GM12878 (cell line): ENCODE measurements at regions not wholly inside any gene's neighbourhood (a gene's known extent, or its start where the extent isn't known, plus 50 kb on each side); places are given as distances from the start of the nearest gene placed in this dataset.

Experiments
- ATAC-seq: fragments of 200-7000 bp; cut with Tn5 transposase; 3 replicates; pipeline ENCODE4 v1.9.1; 2020; ENCODE audit warnings: mild to moderate bottlenecking, moderate library complexity
- BruUV-seq: library from RNA; stranded (reverse); fragments of 400-500 nt; replicated peaks from 2 replicates; lab custom pipeline; 2021; lab: Mats Ljungman, UMichigan
- CTCF ChIA-PET: fragments of 300-600 bp; sonication (Branson Sonifier 250); formaldehyde crosslinking; extraction: SDS; loops from one replicate; lab custom pipeline; 2021; ENCODE audit warnings: inconsistent platforms; lab: Yijun Ruan, JAX
- POLR2A ChIA-PET: fragments of 350-600 bp; formaldehyde crosslinking; extraction: SDS; loops from one replicate; lab custom pipeline; 2021; ENCODE audit warnings: inconsistent platforms; lab: Charles Lee
- RAD21 ChIA-PET: fragments of 300-600 bp; sonication (Branson Sonifier 250); formaldehyde crosslinking; loops from one replicate; lab custom pipeline; 2023; ENCODE audit warnings: antibody characterized with exemption; ENCODE audit not compliant: unreplicated experiment; lab: Charles Lee
- SMC1A ChIA-PET: fragments of 300-600 bp; sonication (Branson Sonifier 250); formaldehyde crosslinking; loops from one replicate; lab custom pipeline; 2023; ENCODE audit not compliant: unreplicated experiment, uncharacterized antibody; lab: Charles Lee
- DNase-seq: peaks from one replicate; pipeline ENCODE4 v3.0.0-alpha.2; 2011; ENCODE audit warnings: low read depth, low spot score
- FAIRE-seq: peaks from 3 replicates; lab custom pipeline; 2011; peaks lifted over from hg19 to GRCh38; lab: Jason Lieb, UNC
- H2AFZ ChIP-seq: 2 replicates; pipeline ENCODE4 v1.6.0; 2011; ENCODE audit warnings: low read depth, low read length, control low read depth; ENCODE audit not compliant: control insufficient read depth
- H3K27ac ChIP-seq: 2 replicates; pipeline ENCODE4 v1.5.1; 2011; ENCODE audit warnings: control low read depth; ENCODE audit not compliant: control insufficient read depth, insufficient read depth
- H3K27me3 ChIP-seq, 2 experiments: replicated peaks in 1 of 2; 2 replicates each; pipeline versions ENCODE4 v1.6.0 to v1.6.1; 2011; ENCODE audit warnings: low read length in 1 of 2; ENCODE audit not compliant: control insufficient read depth in 2 of 2, insufficient read depth in 2 of 2
- H3K36me3 ChIP-seq, 2 experiments: 2 replicates each; pipeline ENCODE4 v1.5.1; 2011; ENCODE audit warnings: low read length in 1 of 2; ENCODE audit not compliant: control insufficient read depth in 2 of 2, insufficient read depth in 2 of 2
- H3K4me1 ChIP-seq: 2 replicates; pipeline ENCODE4 v1.6.1; 2011; ENCODE audit warnings: mild to moderate bottlenecking, low read length, moderate library complexity, mixed read lengths; ENCODE audit not compliant: control insufficient read depth, insufficient read depth
- H3K4me2 ChIP-seq: 2 replicates; pipeline ENCODE4 v1.6.0; 2011; ENCODE audit warnings: control low read depth; ENCODE audit not compliant: control insufficient read depth, insufficient read depth
- H3K4me3 ChIP-seq: fragments of 200-600 bp; sonication (generic); 2 replicates; pipeline ENCODE4 v1.5.1; 2016
- H3K79me2 ChIP-seq: 2 replicates; pipeline ENCODE4 v1.6.0; 2011; ENCODE audit warnings: low read length; ENCODE audit not compliant: control insufficient read depth, insufficient read depth
- H3K9ac ChIP-seq: 2 replicates; pipeline ENCODE4 v1.8.0; 2011; ENCODE audit warnings: low read length, control low read depth, mixed read lengths; ENCODE audit not compliant: control insufficient read depth, insufficient read depth
- H3K9me3 ChIP-seq: replicated peaks from 3 replicates; pipeline ENCODE4 v1.5.1; 2011; ENCODE audit warnings: mild to moderate bottlenecking, low read length; ENCODE audit not compliant: control insufficient read depth, insufficient read depth
- H4K20me1 ChIP-seq: 2 replicates; pipeline ENCODE4 v1.6.0; 2011; ENCODE audit not compliant: control insufficient read depth, insufficient read depth
- BCLAF1 ChIP-seq: fragments of 450-650 bp; IDR thresholded peaks from 2 replicates; pipeline ENCODE4 v1.6.1; 2017; ENCODE audit warnings: antibody characterized with exemption, mild to moderate bottlenecking, moderate library complexity
- CHD4 ChIP-seq: fragments of 200-600 bp; sonication (generic); IDR thresholded peaks from 2 replicates; pipeline ENCODE4 v1.6.1; 2016; ENCODE audit warnings: mild to moderate bottlenecking
- E2F8 ChIP-seq: fragments of 450-650 bp; IDR thresholded peaks from 2 replicates; pipeline ENCODE4 v1.6.1; 2018; ENCODE audit warnings: mild to moderate bottlenecking, low read depth, moderate library complexity; ENCODE audit not compliant: partially characterized antibody
- GATAD2B ChIP-seq: fragments of 450-650 bp; conservative IDR thresholded peaks from 2 replicates; pipeline ENCODE4 v1.6.1; 2017; ENCODE audit warnings: low read depth, mild to moderate bottlenecking, moderate library complexity
- IKZF1 ChIP-seq: fragments of 450-650 bp; conservative IDR thresholded peaks from 2 replicates; pipeline ENCODE4 v1.6.1; 2017; ENCODE audit warnings: antibody characterized with exemption, mild to moderate bottlenecking
- PML ChIP-seq: IDR thresholded peaks from 2 replicates; pipeline ENCODE4 v1.6.1; 2012; ENCODE audit warnings: low read length, inconsistent platforms
- RCOR1 ChIP-seq: conservative IDR thresholded peaks from 2 replicates; pipeline ENCODE4 v1.6.1; 2012; ENCODE audit warnings: low read depth, low read length, improper control_type of control experiment
- YBX1 ChIP-seq: fragments of 450-650 bp; IDR thresholded peaks from 2 replicates; pipeline ENCODE4 v1.6.1; 2016; ENCODE audit warnings: antibody characterized with exemption
- WGBS: methylation state at CpG from one replicate; pipeline ENCODE4 v1.1.6; 2016; ENCODE audit warnings: low lambda C conversion rate; ENCODE audit not compliant: insufficient replicate concordance, insufficient coverage; ENCODE audit errors: missing lambda C conversion rate; 5-methylcytosine and 5-hydroxymethylcytosine counted together
- in situ Hi-C: fragments of 300-500 bp; cut with MboI; formaldehyde crosslinking; loops from 9 replicates; pipeline ENCODE4 v1.14.3; 2018; ENCODE audit warnings: mixed read lengths
- intact Hi-C: fragments of 100-400 bp; cut with micrococcal nuclease; formaldehyde crosslinking; loops from one replicate; pipeline ENCODE4 v1.14.2; 2022; ENCODE audit not compliant: unreplicated experiment
- TF ChIP-seq, protein P1 (sequence below): fragments of 450-650 bp; IDR thresholded peaks from 2 replicates; pipeline ENCODE4 v1.6.1; 2018; ENCODE audit warnings: borderline replicate concordance, mild to moderate bottlenecking; ENCODE audit not compliant: partially characterized antibody
- TF ChIP-seq, protein P2 (sequence below): fragments of 450-650 bp; formaldehyde crosslinking; IDR thresholded peaks from 2 replicates; pipeline ENCODE4 v1.4.0; 2020; ENCODE audit warnings: mild to moderate bottlenecking, moderate library complexity

- no peak for DNase-seq
- Histone ChIP-seq H3K79me2 (no peaks in the 10 kb centered on the region), H3K36me3 (no peaks in the 10 kb centered on the region), H3K4me2 (no peak overlapping the region), H3K27me3 (no peaks in the 10 kb centered on the region), H3K27ac (no peak overlapping the region), H3K4me3 (no peak overlapping the region), H3K9me3 (no peaks in the 10 kb centered on the region), H3K4me1 (no peaks in the 10 kb centered on the region), H2AFZ (no peak overlapping the region), H3K9ac (no peak overlapping the region), H4K20me1 (no peaks in the 10 kb centered on the region)
- in situ Hi-C loops (no loop called here), intact Hi-C loops (no loop called here)
- WGBS: 36% methylated on average over 2 of the region's 2 CpGs
- ChIA-PET SMC1A (no interaction called here), CTCF (interaction anchor here (1.2 kb wide), 1 partner anchor 9 kb away, joined by 3 read pairs; no protein-coding TSS in a partner anchor), POLR2A (no interaction called here), RAD21 (no interaction called here)
- no TSS peak for BruUV-seq
- ATAC-seq: no peak
- no peak for FAIRE-seq
- TF ChIP-seq YBX1 (no peak), CHD4 (no peak), GATAD2B (no peak), PML (no peak), RCOR1 (no peak), E2F8 (no peak), BCLAF1 (no peak), IKZF1 (no peak)
- TF ChIP-seq, protein P1, sequence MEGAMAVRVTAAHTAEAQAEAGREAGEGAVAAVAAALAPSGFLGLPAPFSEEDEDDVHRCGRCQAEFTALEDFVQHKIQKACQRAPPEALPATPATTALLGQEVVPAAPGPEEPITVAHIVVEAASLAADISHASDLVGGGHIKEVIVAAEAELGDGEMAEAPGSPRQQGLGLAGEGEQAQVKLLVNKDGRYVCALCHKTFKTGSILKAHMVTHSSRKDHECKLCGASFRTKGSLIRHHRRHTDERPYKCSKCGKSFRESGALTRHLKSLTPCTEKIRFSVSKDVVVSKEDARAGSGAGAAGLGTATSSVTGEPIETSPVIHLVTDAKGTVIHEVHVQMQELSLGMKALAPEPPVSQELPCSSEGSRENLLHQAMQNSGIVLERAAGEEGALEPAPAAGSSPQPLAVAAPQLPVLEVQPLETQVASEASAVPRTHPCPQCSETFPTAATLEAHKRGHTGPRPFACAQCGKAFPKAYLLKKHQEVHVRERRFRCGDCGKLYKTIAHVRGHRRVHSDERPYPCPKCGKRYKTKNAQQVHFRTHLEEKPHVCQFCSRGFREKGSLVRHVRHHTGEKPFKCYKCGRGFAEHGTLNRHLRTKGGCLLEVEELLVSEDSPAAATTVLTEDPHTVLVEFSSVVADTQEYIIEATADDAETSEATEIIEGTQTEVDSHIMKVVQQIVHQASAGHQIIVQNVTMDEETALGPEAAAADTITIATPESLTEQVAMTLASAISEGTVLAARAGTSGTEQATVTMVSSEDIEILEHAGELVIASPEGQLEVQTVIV: no peak
- TF ChIP-seq, protein P2, sequence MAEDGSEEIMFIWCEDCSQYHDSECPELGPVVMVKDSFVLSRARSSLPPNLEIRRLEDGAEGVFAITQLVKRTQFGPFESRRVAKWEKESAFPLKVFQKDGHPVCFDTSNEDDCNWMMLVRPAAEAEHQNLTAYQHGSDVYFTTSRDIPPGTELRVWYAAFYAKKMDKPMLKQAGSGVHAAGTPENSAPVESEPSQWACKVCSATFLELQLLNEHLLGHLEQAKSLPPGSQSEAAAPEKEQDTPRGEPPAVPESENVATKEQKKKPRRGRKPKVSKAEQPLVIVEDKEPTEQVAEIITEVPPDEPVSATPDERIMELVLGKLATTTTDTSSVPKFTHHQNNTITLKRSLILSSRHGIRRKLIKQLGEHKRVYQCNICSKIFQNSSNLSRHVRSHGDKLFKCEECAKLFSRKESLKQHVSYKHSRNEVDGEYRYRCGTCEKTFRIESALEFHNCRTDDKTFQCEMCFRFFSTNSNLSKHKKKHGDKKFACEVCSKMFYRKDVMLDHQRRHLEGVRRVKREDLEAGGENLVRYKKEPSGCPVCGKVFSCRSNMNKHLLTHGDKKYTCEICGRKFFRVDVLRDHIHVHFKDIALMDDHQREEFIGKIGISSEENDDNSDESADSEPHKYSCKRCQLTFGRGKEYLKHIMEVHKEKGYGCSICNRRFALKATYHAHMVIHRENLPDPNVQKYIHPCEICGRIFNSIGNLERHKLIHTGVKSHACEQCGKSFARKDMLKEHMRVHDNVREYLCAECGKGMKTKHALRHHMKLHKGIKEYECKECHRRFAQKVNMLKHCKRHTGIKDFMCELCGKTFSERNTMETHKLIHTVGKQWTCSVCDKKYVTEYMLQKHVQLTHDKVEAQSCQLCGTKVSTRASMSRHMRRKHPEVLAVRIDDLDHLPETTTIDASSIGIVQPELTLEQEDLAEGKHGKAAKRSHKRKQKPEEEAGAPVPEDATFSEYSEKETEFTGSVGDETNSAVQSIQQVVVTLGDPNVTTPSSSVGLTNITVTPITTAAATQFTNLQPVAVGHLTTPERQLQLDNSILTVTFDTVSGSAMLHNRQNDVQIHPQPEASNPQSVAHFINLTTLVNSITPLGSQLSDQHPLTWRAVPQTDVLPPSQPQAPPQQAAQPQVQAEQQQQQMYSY: no peak
These were observed 373.2 kb upstream of the ACTBL2 start for GRCh38 chr5:57855831-57856230.
